SW 1271 (cell line): ENCODE measurements at regions not wholly inside any gene's neighbourhood (a gene's known extent, or its start where the extent isn't known, plus 50 kb on each side); places are given as distances from the start of the nearest gene placed in this dataset.
"Not testable (repeated sequence)": the region's sequence is repeated elsewhere in the genome, so short reads cannot be mapped to it uniquely, and the experiment has no call there.

ENCODE experiments used
- DNase-seq, 2 experiments: peaks; one replicate each; lab custom pipeline; 2025; lab: John Stamatoyannopoulos, UW

- DNase-seq: no peak
Measured at GRCh38 chr1:228824366-228824765, 89.1 kb downstream of the RHOU start.

- DNase-seq: no peak
Measured at GRCh38 chr1:228825041-228825440, 89.8 kb downstream of the RHOU start.

GRCh38 chr1:228825840-228826484, 90.7 kb downstream of the RHOU start:
- DNase-seq: no peak

GRCh38 chr1:228827019-228827418, 91.7 kb downstream of the RHOU start:
- no peak for DNase-seq

- no peak for DNase-seq
Measured at GRCh38 chr1:228828151-228828550, 92.9 kb downstream of the RHOU start.

- no peak for DNase-seq
Measured at GRCh38 chr1:228830185-228830953, 95.1 kb downstream of the RHOU start.

- DNase-seq: no peak
Measured at GRCh38 chr1:228830954-228831481, 95.7 kb downstream of the RHOU start.

- DNase-seq: no peak
Measured at GRCh38 chr1:228833911-228834688, 98.8 kb downstream of the RHOU start.

GRCh38 chr1:228835456-228835855, 100.2 kb downstream of the RHOU start:
- no peak for DNase-seq

GRCh38 chr1:228835911-228836310, 100.6 kb downstream of the RHOU start:
- no peak for DNase-seq

- DNase-seq: no peak
Measured at GRCh38 chr1:228836427-228836826, 101.1 kb downstream of the RHOU start.

- DNase-seq: no peak
Measured at GRCh38 chr1:228837032-228837431, 101.8 kb downstream of the RHOU start.

GRCh38 chr1:228837817-228838716, 102.8 kb downstream of the RHOU start:
- DNase-seq: peak in 1 of 2 experiments; percentile 40

- no peak for DNase-seq
Measured at GRCh38 chr1:228838717-228839500, 103.6 kb downstream of the RHOU start.

GRCh38 chr1:228839656-228840055, 104.4 kb downstream of the RHOU start:
- no peak for DNase-seq

- DNase-seq: no peak
Measured at GRCh38 chr1:228841632-228842031, 106.4 kb downstream of the RHOU start.

- peak in 1 of 2 experiments; percentile 2 for DNase-seq
Measured at GRCh38 chr1:228842094-228842775, 107.0 kb downstream of the RHOU start.

GRCh38 chr1:228845101-228845500, 109.8 kb downstream of the RHOU start:
- DNase-seq: no peak

- DNase-seq: no peak
Measured at GRCh38 chr1:228846952-228847351, 111.7 kb downstream of the RHOU start.

GRCh38 chr1:228847451-228847850, 112.2 kb downstream of the RHOU start:
- not testable (repeated sequence) for DNase-seq
